ENCODE measurements at regions not wholly inside any gene's neighbourhood (a gene's known extent, or its start where the extent isn't known, plus 50 kb on each side); places are given as distances from the start of the nearest gene placed in this dataset.

GRCh38 chr11:33412241-33412640 lies 155.1 kb downstream of the HIPK3 start:
- TF ChIP-seq EZH2phosphoT487 (IDR thresholded peaks at IDR 0.05; ENCODE audit: insufficient read depth, low read depth) (no peak), EZH2 (IDR thresholded peaks at IDR 0.05; ENCODE audit: insufficient read depth, poor library complexity, severe bottlenecking) (no peak)

Data from GM23248 (cell line).